ENCODE measurements at regions not wholly inside any gene's neighbourhood (a gene's known extent, or its start where the extent isn't known, plus 50 kb on each side); places are given as distances from the start of the nearest gene placed in this dataset.

GRCh38 chr10:2048337-2048973 is 311.1 kb upstream of the ADARB2 start:
- no peak for TF ChIP-seq CTCF (IDR thresholded peaks at IDR 0.05; ENCODE audit: insufficient read depth, low read length)
- no peak overlapping the region for H3K4me3 ChIP-seq (ENCODE audit: low read depth, low read length)
- DNase-seq (ENCODE audit: low read depth) = no peak

- DNase-seq (ENCODE audit: low read depth) = no peak
- TF ChIP-seq CTCF (IDR thresholded peaks at IDR 0.05; ENCODE audit: insufficient read depth, low read length) = no peak
- no peak overlapping the region for H3K4me3 ChIP-seq (ENCODE audit: low read depth, low read length)
Observed at GRCh38 chr10:2047679-2048078, 310.4 kb upstream of the ADARB2 start.

GRCh38 chr10:2043379-2043778 is 306.1 kb upstream of the ADARB2 start:
- no peak for DNase-seq (ENCODE audit: low read depth)
- TF ChIP-seq CTCF (IDR thresholded peaks at IDR 0.05; ENCODE audit: insufficient read depth, low read length) = no peak
- no peak overlapping the region for H3K4me3 ChIP-seq (ENCODE audit: low read depth, low read length)

- H3K4me3 ChIP-seq (ENCODE audit: low read depth, low read length) = no peak overlapping the region
- TF ChIP-seq CTCF (IDR thresholded peaks at IDR 0.05; ENCODE audit: insufficient read depth, low read length) = no peak
- no peak for DNase-seq (ENCODE audit: low read depth)
Observed at GRCh38 chr10:2038036-2038435, 300.7 kb upstream of the ADARB2 start.

- no peak overlapping the region for H3K4me3 ChIP-seq (ENCODE audit: low read depth, low read length)
- TF ChIP-seq CTCF (IDR thresholded peaks at IDR 0.05; ENCODE audit: insufficient read depth, low read length) = no peak
- DNase-seq (ENCODE audit: low read depth) = no peak
Observed at GRCh38 chr10:2037246-2037645, 299.9 kb upstream of the ADARB2 start.

- no peak for DNase-seq (ENCODE audit: low read depth)
- no peak overlapping the region for H3K4me3 ChIP-seq (ENCODE audit: low read depth, low read length)
- TF ChIP-seq CTCF (IDR thresholded peaks at IDR 0.05; ENCODE audit: insufficient read depth, low read length) = no peak
Observed at GRCh38 chr10:2036209-2036608, 298.9 kb upstream of the ADARB2 start.

GRCh38 chr10:2030046-2030445 is 292.7 kb upstream of the ADARB2 start:
- TF ChIP-seq CTCF (IDR thresholded peaks at IDR 0.05; ENCODE audit: insufficient read depth, low read length) = no peak
- DNase-seq (ENCODE audit: low read depth) = no peak
- H3K4me3 ChIP-seq (ENCODE audit: low read depth, low read length) = no peak overlapping the region
